Astrocyte of the hippocampus (primary cell): ENCODE measurements at regions not wholly inside any gene's neighbourhood (a gene's known extent, or its start where the extent isn't known, plus 50 kb on each side); places are given as distances from the start of the nearest gene placed in this dataset.

ENCODE experiments used
- DNase-seq: peaks from one replicate; pipeline ENCODE4 v3.0.0; 2011; ENCODE audit warnings: low read depth, low spot score

GRCh38 chr22:49182416-49182815 is 645.3 kb downstream of the BRD1 start:
- DNase-seq, result no peak

GRCh38 chr22:49181942-49182341 is 645.7 kb downstream of the BRD1 start:
- DNase-seq, result no peak

GRCh38 chr22:49181431-49181830 is 646.2 kb downstream of the BRD1 start:
- DNase-seq, result no peak

DNA sequence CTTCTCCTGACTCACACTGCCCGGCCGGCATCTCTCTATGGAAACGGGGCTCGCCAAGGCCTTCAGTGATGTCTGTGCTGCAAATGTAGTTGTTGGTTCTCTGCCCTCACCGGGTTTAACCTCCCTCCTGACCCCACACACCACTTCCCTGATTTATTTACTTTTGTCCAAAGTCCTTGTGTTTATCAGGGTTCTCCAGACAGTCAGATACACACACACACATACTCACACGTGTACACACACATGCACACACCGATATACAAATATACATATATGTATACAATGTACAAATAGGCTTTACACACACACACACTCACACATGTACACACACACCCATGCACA is 647.0 kb downstream of the BRD1 start:
- DNase-seq, result no peak

- DNase-seq, result no peak
These were observed 647.6 kb downstream of the BRD1 start for GRCh38 chr22:49179886-49180682.

DNA sequence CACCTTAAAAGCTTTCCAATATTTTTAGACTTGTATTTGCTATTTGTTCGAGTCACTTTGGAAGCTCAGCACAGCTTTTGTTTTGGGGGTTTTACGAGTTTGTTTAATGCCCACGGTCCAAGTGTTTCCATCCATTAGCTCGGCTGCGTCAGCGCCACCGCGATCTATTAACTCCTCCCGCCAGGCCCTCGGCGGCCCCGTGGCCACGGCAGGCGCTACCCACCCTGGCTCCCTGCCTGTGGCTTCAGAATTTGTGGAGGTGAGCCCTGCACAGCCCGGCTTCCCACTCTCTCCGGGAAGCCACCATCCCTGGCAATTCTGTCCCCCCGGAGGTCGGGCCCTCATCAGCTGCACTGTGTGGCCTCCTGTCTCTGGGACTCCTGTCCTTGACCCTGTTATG is 648.5 kb downstream of the BRD1 start:
- DNase-seq, result no peak

- no peak for DNase-seq
These were observed 649.2 kb downstream of the BRD1 start for GRCh38 chr22:49178246-49179005.

DNA sequence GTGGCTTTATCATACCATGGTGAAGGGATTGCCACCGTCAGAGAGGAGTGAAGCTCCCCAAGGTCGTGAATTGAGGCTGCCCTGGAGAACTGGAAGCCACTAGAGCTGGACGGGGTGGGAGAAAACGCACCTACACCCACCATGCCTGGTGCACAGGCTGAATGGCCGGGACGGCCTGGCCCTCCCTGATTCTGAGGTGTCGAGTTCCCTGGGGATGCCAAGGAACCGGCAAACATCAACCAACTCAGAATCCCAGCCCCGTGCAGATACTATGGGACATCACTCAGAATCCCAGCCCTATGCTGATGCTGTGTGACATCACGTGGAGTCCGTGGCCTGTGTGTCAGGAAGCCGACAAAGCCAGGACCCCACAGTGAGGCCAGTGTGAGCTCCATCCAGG is 650.0 kb downstream of the BRD1 start:
- no peak for DNase-seq

DNA sequence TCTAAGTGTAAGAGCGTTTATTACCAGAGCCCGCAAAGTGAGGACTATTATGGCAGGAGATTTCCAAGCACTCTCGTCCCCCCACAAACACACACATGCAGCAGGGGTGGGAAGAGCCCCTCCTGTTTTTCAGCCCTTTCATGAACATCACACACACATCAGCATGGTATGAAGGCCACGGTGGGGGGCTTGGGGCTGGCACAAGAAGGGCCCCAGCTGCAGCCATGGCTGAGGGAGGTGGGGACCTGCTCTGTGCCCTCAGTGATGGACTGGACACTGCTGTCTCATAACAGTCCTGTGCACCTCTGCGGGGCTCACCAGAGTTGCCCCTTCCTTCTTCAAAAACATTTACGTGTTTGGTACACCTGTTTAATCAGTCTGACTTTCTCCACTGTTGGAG is 650.7 kb downstream of the BRD1 start:
- no peak for DNase-seq

DNA sequence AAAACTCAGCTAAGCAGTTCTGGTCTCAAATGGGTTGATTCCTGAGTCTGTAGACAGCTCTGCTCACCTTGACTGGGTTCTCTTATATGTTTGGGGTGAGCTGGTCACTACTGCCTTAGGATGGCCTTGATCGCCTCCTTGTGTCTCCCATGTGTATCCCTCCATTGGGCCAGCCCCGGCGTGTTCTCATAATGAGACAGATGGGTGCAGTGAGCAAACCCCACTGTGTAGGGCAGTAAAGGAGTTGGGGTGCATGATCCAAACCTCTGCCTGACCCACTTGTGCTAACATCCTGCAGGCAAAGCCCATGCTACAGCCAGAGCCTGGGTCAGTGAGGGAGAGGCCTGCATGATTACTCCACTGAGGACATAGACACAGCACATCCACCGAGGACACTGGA is 657.6 kb downstream of the BRD1 start:
- no peak for DNase-seq

- no peak for DNase-seq
These were observed 658.5 kb downstream of the BRD1 start for GRCh38 chr22:49169074-49169744.

GRCh38 chr22:49168219-49168813 is 659.4 kb downstream of the BRD1 start:
- DNase-seq, result no peak

GRCh38 chr22:49166746-49167145 is 660.9 kb downstream of the BRD1 start:
- DNase-seq, result no peak

GRCh38 chr22:49166211-49166610 is 661.5 kb downstream of the BRD1 start:
- DNase-seq, result no peak

GRCh38 chr22:49164773-49165320 is 662.8 kb downstream of the BRD1 start:
- DNase-seq, result no peak

GRCh38 chr22:49163960-49164690 is 663.5 kb downstream of the BRD1 start:
- no peak for DNase-seq

DNA sequence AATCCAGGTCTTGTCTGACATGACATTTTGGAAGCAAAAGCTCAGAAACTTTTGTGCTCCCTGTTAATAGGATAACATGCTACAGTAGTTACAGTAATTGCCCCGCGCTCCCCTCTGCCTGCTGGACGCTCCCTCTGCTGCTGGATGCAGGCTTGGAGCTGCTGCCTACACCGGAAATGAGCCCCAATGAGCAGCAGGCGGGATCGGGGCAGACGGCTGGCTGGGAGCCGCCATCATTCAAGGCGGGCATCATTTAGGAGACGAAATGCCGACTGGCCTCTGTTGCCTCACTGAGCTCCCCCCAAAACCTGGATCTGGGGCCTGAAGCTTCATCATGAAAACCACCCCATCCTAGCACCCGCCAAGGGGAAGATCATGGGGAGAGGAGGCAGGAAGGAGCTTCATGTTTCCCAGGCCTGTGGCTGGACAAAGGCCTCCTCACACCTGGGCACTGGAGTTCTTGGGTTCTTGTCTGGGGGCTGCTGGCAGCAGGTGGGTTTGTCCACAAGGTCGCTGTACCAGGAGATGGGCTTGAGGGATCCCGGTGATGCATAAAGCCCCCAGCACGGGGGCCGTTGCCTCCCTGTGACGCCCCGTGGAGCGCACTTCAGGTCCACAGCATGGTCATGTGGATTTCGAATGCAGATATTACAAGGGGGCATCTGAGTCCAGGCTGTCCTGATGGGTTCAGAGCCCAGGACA is 664.3 kb downstream of the BRD1 start:
- no peak for DNase-seq

DNA sequence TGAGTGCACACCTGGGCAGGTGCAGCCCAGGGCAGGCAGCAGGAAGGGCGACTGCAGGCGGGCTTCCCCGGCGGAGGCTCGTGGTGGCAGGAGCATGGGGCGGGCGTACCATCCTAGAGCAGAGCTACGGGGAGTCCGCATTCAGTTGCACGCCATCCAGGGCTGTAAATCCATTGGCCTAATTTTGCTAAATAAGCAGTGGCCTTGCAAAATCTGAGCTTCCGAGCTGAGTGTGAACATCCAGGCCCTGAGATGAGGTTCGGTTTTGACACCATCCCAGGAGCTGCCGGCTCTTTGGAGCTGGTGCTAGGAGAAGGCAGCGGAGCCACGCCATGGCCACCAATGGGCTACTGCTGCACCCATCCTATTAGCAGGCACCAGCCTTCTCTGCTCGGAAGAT is 664.8 kb downstream of the BRD1 start:
- DNase-seq, result no peak

- DNase-seq, result no peak
These were observed 666.4 kb downstream of the BRD1 start for GRCh38 chr22:49161002-49161850.
